GM12878 (cell line): ENCODE measurements at regions not wholly inside any gene's neighbourhood (a gene's known extent, or its start where the extent isn't known, plus 50 kb on each side); places are given as distances from the start of the nearest gene placed in this dataset.

Source experiments
- ATAC-seq: fragments of 200-7000 bp; cut with Tn5 transposase; 3 replicates; pipeline ENCODE4 v1.9.1; 2020; ENCODE audit warnings: mild to moderate bottlenecking, moderate library complexity
- BruUV-seq: library from RNA; stranded (reverse); fragments of 400-500 nt; replicated peaks from 2 replicates; lab custom pipeline; 2021; lab: Mats Ljungman, UMichigan
- CTCF ChIA-PET: fragments of 300-600 bp; sonication (Branson Sonifier 250); formaldehyde crosslinking; extraction: SDS; loops from one replicate; lab custom pipeline; 2021; ENCODE audit warnings: inconsistent platforms; lab: Yijun Ruan, JAX
- POLR2A ChIA-PET: fragments of 350-600 bp; formaldehyde crosslinking; extraction: SDS; loops from one replicate; lab custom pipeline; 2021; ENCODE audit warnings: inconsistent platforms; lab: Charles Lee
- RAD21 ChIA-PET: fragments of 300-600 bp; sonication (Branson Sonifier 250); formaldehyde crosslinking; loops from one replicate; lab custom pipeline; 2023; ENCODE audit warnings: antibody characterized with exemption; ENCODE audit not compliant: unreplicated experiment; lab: Charles Lee
- SMC1A ChIA-PET: fragments of 300-600 bp; sonication (Branson Sonifier 250); formaldehyde crosslinking; loops from one replicate; lab custom pipeline; 2023; ENCODE audit not compliant: unreplicated experiment, uncharacterized antibody; lab: Charles Lee
- DNase-seq: peaks from one replicate; pipeline ENCODE4 v3.0.0-alpha.2; 2011; ENCODE audit warnings: low read depth, low spot score
- FAIRE-seq: peaks from 3 replicates; lab custom pipeline; 2011; peaks lifted over from hg19 to GRCh38; lab: Jason Lieb, UNC
- H2AFZ ChIP-seq: 2 replicates; pipeline ENCODE4 v1.6.0; 2011; ENCODE audit warnings: low read depth, low read length, control low read depth; ENCODE audit not compliant: control insufficient read depth
- H3K27ac ChIP-seq: 2 replicates; pipeline ENCODE4 v1.5.1; 2011; ENCODE audit warnings: control low read depth; ENCODE audit not compliant: control insufficient read depth, insufficient read depth
- H3K27me3 ChIP-seq, 2 experiments: replicated peaks in 1 of 2; 2 replicates each; pipeline versions ENCODE4 v1.6.0 to v1.6.1; 2011; ENCODE audit warnings: low read length in 1 of 2; ENCODE audit not compliant: control insufficient read depth in 2 of 2, insufficient read depth in 2 of 2
- H3K36me3 ChIP-seq, 2 experiments: 2 replicates each; pipeline ENCODE4 v1.5.1; 2011; ENCODE audit warnings: low read length in 1 of 2; ENCODE audit not compliant: control insufficient read depth in 2 of 2, insufficient read depth in 2 of 2
- H3K4me1 ChIP-seq: 2 replicates; pipeline ENCODE4 v1.6.1; 2011; ENCODE audit warnings: mild to moderate bottlenecking, low read length, moderate library complexity, mixed read lengths; ENCODE audit not compliant: control insufficient read depth, insufficient read depth
- H3K4me2 ChIP-seq: 2 replicates; pipeline ENCODE4 v1.6.0; 2011; ENCODE audit warnings: control low read depth; ENCODE audit not compliant: control insufficient read depth, insufficient read depth
- H3K4me3 ChIP-seq: fragments of 200-600 bp; sonication (generic); 2 replicates; pipeline ENCODE4 v1.5.1; 2016
- H3K79me2 ChIP-seq: 2 replicates; pipeline ENCODE4 v1.6.0; 2011; ENCODE audit warnings: low read length; ENCODE audit not compliant: control insufficient read depth, insufficient read depth
- H3K9ac ChIP-seq: 2 replicates; pipeline ENCODE4 v1.8.0; 2011; ENCODE audit warnings: low read length, control low read depth, mixed read lengths; ENCODE audit not compliant: control insufficient read depth, insufficient read depth
- H3K9me3 ChIP-seq: replicated peaks from 3 replicates; pipeline ENCODE4 v1.5.1; 2011; ENCODE audit warnings: mild to moderate bottlenecking, low read length; ENCODE audit not compliant: control insufficient read depth, insufficient read depth
- H4K20me1 ChIP-seq: 2 replicates; pipeline ENCODE4 v1.6.0; 2011; ENCODE audit not compliant: control insufficient read depth, insufficient read depth
- GABPA ChIP-seq: IDR thresholded peaks from 2 replicates; pipeline ENCODE4 v1.6.1; 2014; ENCODE audit warnings: antibody characterized with exemption, low read depth, mild to moderate bottlenecking, inconsistent platforms
- IRF4 ChIP-seq: IDR thresholded peaks from 2 replicates; pipeline ENCODE4 v1.6.1; 2011; ENCODE audit warnings: low read depth, low read length
- JUNB ChIP-seq: IDR thresholded peaks from 2 replicates; pipeline ENCODE4 v1.6.1; 2016; ENCODE audit warnings: antibody characterized with exemption, mild to moderate bottlenecking
- NFYB ChIP-seq: IDR thresholded peaks from 2 replicates; pipeline ENCODE4 v1.6.1; 2011; ENCODE audit warnings: low read depth, mild to moderate bottlenecking, low read length, improper control_type of control experiment, moderate library complexity; ENCODE audit not compliant: insufficient read depth
- SIX5 ChIP-seq: IDR thresholded peaks from 2 replicates; pipeline ENCODE4 v1.6.1; 2011; ENCODE audit warnings: mild to moderate bottlenecking, low read depth, low read length, moderate library complexity; ENCODE audit not compliant: severe bottlenecking
- SMARCA5 ChIP-seq: fragments of 450-650 bp; IDR thresholded peaks from 2 replicates; pipeline ENCODE4 v1.6.1; 2017; ENCODE audit warnings: mild to moderate bottlenecking
- TARDBP ChIP-seq: IDR thresholded peaks from 2 replicates; pipeline ENCODE4 v1.6.1; 2016; ENCODE audit warnings: borderline replicate concordance
- TCF12 ChIP-seq: IDR thresholded peaks from 2 replicates; pipeline ENCODE4 v1.6.1; 2011; ENCODE audit warnings: low read depth, mild to moderate bottlenecking, low read length
- ZNF24 ChIP-seq: fragments of 450-650 bp; IDR thresholded peaks from 2 replicates; pipeline ENCODE4 v1.6.1; 2017; ENCODE audit warnings: antibody characterized with exemption, mild to moderate bottlenecking
- WGBS: methylation state at CpG from one replicate; pipeline ENCODE4 v1.1.6; 2016; ENCODE audit warnings: low lambda C conversion rate; ENCODE audit not compliant: insufficient replicate concordance, insufficient coverage; ENCODE audit errors: missing lambda C conversion rate; 5-methylcytosine and 5-hydroxymethylcytosine counted together
- in situ Hi-C: fragments of 300-500 bp; cut with MboI; formaldehyde crosslinking; loops from 9 replicates; pipeline ENCODE4 v1.14.3; 2018; ENCODE audit warnings: mixed read lengths
- intact Hi-C: fragments of 100-400 bp; cut with micrococcal nuclease; formaldehyde crosslinking; loops from one replicate; pipeline ENCODE4 v1.14.2; 2022; ENCODE audit not compliant: unreplicated experiment
- TF ChIP-seq, protein P1 (sequence below): IDR thresholded peaks from 2 replicates; pipeline ENCODE4 v1.6.1; 2012; ENCODE audit warnings: low read length, inconsistent platforms
- TF ChIP-seq, protein P2 (sequence below): fragments of 450-650 bp; IDR thresholded peaks from 2 replicates; pipeline ENCODE4 v1.6.1; 2017; ENCODE audit warnings: borderline replicate concordance

DNA sequence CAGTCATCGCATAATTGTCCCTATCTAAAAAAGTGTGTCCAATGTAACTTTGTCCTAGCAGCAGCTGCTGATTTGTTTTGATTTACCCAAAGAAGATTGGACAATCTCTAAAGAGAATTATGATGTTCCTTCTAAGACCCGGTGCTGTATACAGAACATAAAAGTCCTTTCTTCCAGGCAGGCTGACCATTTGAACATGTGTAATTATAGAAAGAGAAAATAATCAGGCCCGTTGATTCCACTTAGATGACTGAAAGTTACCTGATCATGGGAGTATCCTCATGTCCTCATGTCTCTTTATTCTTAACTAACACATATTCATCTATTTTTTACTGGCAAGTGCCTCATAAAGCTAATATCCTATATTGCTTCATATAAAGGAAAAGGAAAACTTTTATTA, 164.1 kb upstream of the MRPS30 start:
- H3K4me3 ChIP-seq, result no peak overlapping the region
- no peak overlapping the region for H3K4me2 ChIP-seq
- BruUV-seq, result no TSS peak
- no peaks in the 10 kb centered on the region for H3K36me3 ChIP-seq
- no peaks in the 10 kb centered on the region for H3K79me2 ChIP-seq
- no peak for TF ChIP-seq IRF4
- TF ChIP-seq ZNF24, result no peak
- no peak for TF ChIP-seq GABPA
- no peak for TF ChIP-seq TCF12
- TF ChIP-seq JUNB, result no peak
- TF ChIP-seq, protein P1, sequence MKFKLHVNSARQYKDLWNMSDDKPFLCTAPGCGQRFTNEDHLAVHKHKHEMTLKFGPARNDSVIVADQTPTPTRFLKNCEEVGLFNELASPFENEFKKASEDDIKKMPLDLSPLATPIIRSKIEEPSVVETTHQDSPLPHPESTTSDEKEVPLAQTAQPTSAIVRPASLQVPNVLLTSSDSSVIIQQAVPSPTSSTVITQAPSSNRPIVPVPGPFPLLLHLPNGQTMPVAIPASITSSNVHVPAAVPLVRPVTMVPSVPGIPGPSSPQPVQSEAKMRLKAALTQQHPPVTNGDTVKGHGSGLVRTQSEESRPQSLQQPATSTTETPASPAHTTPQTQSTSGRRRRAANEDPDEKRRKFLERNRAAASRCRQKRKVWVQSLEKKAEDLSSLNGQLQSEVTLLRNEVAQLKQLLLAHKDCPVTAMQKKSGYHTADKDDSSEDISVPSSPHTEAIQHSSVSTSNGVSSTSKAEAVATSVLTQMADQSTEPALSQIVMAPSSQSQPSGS, result no peak
- no peak for TF ChIP-seq NFYB
- no peak for TF ChIP-seq TARDBP
- no peak for TF ChIP-seq SIX5
- TF ChIP-seq, protein P2, sequence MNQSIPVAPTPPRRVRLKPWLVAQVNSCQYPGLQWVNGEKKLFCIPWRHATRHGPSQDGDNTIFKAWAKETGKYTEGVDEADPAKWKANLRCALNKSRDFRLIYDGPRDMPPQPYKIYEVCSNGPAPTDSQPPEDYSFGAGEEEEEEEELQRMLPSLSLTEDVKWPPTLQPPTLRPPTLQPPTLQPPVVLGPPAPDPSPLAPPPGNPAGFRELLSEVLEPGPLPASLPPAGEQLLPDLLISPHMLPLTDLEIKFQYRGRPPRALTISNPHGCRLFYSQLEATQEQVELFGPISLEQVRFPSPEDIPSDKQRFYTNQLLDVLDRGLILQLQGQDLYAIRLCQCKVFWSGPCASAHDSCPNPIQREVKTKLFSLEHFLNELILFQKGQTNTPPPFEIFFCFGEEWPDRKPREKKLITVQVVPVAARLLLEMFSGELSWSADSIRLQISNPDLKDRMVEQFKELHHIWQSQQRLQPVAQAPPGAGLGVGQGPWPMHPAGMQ, result no peak
- no peak for TF ChIP-seq SMARCA5
- intact Hi-C loops (no loop called here), in situ Hi-C loops (no loop called here)
- H4K20me1 ChIP-seq, result no peaks in the 10 kb centered on the region
- H2AFZ ChIP-seq, result no peak overlapping the region
- no peak for DNase-seq
- RAD21 ChIA-PET, result no interaction called here
- no peaks in the 10 kb centered on the region for H3K9me3 ChIP-seq
- 39% methylated on average over 3 of the region's 3 CpGs for WGBS
- CTCF ChIA-PET, result no interaction called here
- H3K4me1 ChIP-seq, result no peaks in the 10 kb centered on the region
- POLR2A ChIA-PET, result no interaction called here
- H3K9ac ChIP-seq, result no peak overlapping the region
- no peaks in the 10 kb centered on the region for H3K27me3 ChIP-seq
- no peak for FAIRE-seq
- ATAC-seq, result no peak
- no peak overlapping the region for H3K27ac ChIP-seq
- SMC1A ChIA-PET, result no interaction called here
